ENCODE measurements at regions not wholly inside any gene's neighbourhood (a gene's known extent, or its start where the extent isn't known, plus 50 kb on each side); places are given as distances from the start of the nearest gene placed in this dataset.
"Not testable (repeated sequence)": the region's sequence is repeated elsewhere in the genome, so short reads cannot be mapped to it uniquely, and the experiment has no call there.

DNA sequence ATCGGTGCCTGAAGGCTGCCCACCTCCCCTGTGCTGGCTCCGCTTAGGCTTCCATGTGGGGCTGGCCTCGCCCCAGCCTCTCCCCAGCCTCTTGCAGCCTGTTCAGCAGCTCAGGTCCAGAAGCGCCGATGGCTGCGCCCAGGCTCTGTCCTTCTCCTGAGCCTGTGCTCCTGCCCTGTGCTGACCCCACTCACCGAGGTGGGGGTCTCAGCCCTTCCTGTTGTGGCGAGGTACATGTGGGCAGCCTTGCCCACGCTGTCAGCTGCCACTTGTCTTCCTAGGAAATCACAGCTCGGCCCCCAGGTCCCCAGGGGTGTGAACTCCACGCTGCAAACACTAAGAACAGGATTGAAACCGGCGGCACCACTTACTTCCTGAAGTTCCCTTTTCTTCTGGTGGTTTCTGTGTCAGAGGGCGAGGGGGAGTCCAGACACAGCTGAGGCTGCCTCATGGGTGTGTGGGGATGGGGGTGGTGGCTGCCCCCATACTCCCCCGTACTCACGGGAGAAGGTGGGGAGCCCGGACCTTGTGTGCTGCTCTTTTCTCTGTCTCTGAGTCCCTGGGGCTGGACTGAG is 249.1 kb downstream of the TMEM121 start:
- not testable (repeated sequence) for DNase-seq (ENCODE audit: low spot score)

DNA sequence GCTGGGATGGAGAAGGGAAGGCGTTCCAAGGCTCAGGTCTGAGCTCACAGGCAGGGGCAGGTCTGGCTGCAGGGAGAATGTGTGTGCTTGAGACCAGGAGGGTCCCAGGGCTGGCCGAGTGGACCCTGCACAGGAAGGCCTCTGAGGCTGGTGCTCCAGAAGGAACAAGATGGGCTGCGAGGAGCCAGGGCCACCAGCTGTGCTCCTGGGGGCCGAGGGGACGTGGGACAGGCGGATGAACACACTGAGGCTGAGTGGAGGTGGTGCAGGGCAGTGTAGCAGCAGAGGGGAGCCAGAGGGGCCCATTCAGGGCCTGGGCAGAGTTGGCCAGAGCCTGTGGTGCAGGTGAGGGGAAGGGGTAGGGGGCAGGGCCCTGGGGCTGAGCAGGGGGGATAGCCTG is 249.7 kb downstream of the TMEM121 start:
- DNase-seq (ENCODE audit: low spot score), result not testable (repeated sequence)

DNA sequence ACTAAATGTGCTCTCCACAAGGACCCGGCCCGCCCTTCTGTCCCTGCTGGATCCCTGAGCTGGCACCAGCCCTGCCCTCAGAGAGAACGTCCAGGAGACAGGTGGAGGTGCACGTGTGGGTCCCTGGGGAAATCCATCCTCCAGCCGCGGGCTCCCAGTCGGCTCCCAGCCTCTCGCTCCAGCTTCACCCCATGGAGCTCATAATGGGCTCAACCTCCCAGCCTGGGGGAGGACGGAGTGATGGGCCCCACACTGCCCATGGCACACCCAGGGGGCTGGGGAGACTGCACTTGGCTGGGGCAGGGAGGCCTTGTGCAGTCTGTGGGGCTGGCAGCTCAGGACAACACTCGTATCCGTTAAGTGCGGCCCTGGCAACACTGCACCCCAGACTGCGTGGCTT is 250.5 kb downstream of the TMEM121 start:
- no peak for DNase-seq (ENCODE audit: low spot score)

DNA sequence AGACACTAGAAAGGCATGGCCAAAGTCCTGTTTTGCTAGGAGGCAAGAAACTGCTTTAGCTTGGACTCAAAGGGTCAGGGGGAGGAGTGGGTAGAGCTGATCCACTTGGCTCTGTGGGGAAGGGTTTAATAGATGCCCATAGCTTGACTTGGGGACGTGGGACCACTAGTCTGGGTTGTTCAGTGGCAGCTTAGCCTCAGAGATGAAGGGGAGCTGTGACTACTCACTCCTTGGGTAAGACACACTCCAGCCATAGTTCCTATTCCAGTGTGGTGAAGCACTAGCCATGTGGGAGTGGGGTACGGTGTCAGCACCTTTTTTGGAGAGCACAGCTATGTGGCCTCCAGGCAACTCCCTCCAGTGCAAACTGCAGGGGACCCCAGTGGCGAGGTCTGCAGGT is 257.3 kb downstream of the TMEM121 start:
- no peak for DNase-seq (ENCODE audit: low spot score)

DNA sequence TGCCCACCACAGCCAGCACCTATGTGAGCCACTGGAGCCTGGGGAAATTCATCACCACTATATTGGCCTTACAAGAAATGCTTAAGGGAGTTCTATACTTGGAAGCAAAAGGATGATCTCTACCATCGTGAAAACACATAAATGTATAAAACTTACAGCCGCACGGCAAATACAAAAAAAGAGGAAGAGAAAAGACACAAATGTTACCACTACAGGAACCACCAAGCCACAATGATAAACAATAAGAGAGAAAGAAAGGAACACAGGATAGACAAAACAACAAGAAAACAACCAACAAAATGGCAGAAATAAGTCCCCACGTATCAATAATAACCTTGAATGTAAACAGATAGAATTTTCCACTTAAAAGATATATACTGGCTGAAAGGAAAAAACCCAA is 267.5 kb downstream of the TMEM121 start:
- DNase-seq (ENCODE audit: low spot score), result no peak

DNA sequence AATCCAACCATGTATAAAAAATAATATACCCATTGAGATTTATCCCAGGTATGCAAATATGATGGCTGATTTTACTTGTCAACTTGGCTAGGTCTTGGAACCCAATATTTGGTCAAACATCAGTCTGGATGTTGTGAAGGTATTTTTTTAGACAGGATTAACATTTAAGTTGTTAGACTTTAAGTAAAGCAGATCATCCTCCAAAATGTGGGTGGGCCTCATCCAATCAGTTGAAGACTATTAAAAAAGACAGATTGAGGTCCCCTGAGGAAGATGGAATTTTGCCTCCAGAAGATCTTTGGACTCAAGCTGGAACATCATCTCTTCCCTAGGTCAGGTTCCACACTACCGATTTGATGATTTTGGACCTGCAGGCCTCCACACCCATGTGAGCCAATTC is 271.2 kb downstream of the TMEM121 start:
- DNase-seq (ENCODE audit: low spot score), result no peak

DNA sequence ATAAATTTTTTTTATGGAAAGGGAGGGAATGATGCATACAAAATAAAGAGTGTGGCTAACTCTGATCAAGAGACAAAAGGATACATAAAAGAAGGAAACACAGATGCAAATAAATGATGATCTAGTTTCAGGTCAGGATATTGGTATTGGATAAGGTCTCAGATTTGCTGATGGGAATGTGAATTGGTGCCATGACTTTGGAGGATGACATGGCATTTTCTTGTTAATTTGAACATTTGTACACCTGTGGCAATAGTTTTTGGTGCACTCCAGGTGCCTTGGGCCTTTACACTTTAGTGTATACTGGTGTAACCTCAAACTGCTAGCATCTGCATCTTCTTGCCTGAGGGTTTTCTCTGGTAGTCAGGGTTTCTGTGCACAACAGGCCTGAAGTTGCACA is 279.3 kb downstream of the TMEM121 start:
- DNase-seq (ENCODE audit: low spot score), result no peak

DNA sequence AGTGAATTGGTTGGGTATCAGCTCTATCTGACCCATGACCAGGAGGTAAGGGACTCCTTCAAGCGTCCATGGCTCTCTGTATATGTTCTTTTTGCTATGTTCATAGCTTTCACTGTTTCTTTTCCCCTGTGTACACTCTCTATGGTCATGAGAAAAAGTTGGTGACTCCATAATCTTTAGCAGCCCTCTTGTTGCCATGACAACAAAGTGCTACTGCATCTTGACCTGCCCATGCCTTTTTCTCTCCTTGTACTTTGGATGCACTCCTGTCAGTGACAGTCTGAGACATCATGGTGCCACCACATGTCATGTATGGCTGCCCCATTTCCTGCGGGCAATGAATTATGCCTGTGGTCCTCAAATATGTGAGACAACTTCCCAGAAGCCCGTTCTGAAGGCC is 280.2 kb downstream of the TMEM121 start:
- DNase-seq (ENCODE audit: low spot score), result no peak

DNA sequence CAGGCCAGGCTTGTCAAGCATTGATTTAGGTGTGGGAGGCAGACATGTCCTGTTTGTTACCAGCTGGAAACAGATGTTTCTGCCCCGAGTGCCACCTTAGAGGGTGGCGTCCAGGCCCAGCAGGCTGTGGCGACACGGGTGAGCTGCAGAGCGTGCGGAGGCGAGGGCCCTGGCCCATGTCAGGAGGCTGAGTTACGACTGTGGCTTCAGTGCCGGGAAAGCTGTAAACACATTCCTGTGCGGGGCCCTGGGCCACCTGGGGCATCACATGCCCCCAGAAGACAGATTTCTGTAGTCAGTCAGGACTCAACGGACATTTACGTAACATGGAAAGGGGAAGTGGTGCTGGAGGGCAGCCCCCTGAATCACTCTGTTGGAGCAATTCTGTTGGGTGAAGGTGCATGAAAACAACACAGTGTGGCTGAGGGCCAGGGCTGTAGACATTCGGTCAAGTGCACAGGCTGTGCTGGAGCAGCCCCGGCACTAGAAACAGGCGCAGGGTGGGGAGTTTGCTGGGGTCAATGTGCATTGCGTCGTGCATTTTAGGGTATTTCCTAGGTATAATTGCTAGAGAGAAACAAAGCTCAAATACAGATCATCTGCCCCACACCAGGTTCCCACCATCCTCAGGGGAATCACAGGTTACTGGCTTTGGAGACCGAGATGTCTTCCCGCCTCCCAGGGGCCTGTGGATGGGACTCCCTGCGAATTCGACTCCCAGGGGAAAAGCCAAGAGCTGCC is 291.8 kb downstream of the TMEM121 start:
- no peak for DNase-seq (ENCODE audit: low spot score)

DNA sequence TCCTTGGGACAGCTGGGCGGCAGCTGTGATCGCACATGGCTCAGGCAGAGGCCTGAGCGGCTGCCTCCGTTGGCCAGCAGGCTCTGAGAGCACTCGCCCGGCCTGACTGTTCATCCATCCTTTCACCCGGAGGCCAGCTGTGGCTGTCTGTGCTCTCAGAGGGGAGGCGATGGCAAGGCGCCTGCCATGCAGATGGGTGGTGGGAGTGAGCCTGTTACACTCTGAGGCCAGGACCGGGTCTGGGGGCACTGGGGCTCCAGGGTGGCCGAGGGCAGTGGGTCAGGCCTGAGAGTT is 292.3 kb downstream of the TMEM121 start:
- DNase-seq (ENCODE audit: low spot score), result no peak

DNA sequence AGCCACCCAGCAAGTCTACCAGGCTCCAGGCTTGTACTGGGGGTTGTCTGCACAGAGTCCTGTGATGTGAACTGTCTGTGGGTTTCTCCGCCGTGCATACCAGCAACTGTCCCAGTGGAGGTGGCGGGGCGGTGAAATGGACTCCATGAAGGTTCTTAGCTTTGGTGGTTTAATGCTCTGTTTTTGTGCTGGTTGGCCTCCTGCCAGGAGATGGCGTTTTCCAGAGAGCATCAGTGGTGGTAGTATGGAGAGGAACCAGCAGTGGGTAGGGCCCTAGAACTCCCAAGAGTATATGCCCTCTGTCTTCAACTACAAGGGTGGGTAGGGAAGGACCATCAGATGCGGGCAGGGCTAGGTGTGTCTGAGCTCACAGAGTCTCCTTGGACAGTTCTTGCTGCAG is 303.8 kb downstream of the TMEM121 start:
- DNase-seq (ENCODE audit: low spot score), result no peak

DNA sequence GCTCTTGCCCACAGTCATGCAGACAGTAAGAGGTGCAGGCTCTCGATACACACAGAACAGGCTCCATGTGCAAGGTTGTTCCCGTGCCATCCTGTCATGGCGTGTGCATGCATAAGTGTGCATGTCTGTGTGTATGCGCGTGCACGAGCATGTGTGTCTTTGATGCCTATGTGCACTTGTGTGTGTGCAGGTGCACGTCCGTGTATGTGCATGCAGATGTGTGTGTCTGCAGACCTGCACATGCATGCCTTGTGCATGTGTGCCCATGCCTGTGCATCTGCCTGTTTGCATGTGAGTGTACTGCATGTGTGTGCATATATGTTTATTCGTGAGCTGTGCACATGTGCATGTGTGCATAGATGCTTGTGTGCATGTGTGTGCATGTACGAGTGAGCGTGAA is 309.8 kb downstream of the TMEM121 start:
- DNase-seq (ENCODE audit: low spot score), result no peak

DNA sequence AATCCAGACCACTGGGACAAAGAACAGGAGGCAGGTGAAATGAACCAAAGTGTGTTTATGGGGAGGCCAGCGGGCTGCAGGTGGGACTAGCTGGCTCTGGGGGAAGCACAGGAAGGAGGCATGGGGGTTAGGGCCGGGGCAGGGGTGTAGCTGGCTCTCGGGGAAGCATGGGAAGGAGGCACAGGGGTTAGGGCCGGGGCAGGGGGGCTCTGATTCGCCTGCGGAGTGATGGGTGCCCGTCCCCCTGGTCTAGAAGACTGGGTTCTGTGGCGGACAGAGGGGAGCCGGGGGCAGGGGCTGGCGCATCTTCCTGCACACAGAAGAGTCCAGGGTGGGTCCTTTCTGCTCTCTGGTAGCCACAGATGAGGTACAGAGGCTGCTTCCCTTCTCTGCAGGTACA is 310.3 kb downstream of the TMEM121 start:
- DNase-seq (ENCODE audit: low spot score), result no peak

DNA sequence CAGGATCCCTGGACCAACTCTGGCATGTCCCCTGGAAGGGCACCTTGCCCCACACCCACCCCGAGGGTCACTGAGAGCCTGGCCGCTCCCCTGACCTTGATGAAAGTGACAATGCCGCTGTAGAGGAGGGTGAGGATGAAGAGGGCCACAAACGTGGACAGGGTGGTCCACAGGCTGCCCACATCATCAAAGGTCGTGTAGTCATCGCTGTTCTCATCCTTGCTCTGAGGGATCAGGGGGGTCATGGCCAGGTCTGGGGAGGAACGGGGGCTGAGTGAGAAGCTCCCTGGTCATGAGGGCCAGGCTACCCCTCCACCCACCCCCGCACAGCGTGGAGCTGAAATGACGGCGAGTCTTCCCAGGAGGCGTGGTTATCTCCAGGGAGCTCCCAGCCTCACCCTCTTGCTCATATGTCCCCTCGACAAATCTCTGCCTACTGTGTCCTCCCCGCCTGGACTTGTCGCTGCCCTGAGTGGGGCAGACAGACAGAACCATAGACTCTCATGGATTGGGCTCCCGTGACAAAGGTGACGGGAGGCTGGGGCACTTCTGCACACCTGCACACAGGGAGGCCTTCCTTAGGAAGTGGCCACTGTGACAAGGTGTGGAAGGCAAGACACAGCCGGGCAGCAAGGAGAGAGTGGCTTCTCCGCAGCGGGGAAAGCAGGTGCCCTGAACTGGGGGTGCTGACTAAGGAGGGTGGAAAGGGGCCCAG is 311.1 kb downstream of the TMEM121 start:
- DNase-seq (ENCODE audit: low spot score), result no peak

DNA sequence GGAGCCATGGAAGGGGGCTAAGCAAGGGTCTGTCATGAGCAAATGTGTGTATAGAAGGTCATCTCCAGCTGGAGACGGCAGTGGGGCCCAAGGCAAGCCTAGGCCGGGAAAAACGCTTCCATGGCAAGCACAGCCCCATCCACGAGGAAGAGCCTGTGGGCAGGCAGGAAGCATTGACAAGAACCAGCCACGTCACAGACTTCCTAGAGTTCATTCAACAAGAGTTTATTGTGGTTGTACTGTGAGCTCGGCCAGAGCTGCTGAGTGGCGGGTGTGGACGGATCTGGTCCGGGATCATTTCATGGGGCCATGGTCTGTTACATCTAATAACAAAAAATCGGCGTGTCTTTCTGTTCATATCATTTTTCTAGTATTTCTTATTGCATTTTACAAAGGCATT is 311.7 kb downstream of the TMEM121 start:
- no peak for DNase-seq (ENCODE audit: low spot score)

DNA sequence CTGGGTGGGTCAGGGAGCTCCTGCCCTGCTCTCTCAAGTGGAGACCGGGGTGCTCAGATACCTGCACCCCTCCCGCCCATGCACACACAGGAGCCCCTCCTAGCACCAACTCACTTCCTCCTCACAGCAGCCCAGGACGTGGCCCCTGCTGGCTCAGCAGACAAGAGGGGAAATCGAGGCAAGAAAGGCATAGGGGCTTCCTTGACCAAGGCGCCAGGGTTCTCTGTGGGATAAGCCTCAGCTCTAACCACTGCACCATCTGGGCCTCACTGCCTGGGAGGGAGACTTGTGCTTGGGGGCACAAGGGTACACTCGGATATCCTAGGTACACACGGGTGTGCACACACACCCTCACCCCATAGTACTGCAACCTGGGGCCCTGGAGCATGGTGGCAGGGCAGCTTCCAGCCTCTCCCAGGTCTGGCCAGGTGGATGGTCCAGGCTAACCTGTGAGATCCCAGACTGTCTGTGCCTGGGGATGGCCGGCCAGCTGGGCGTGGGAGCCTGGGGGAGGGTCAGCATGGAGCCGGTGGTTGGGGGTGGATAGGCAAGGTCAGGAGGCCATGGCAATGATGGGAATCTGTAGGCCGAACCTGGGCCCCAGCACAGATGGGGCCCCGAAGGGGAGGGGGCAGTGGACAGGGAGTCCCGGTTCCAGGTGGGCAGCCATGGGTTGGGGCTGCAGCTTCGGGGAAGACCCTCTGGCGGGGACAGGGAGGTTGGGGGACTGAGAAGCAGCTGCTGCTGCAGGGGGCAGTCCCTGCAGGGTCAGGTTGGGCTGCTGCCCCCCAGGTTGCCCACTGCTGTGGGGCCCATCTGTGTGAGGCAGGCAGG is 312.4 kb downstream of the TMEM121 start:
- DNase-seq (ENCODE audit: low spot score), result no peak

DNA sequence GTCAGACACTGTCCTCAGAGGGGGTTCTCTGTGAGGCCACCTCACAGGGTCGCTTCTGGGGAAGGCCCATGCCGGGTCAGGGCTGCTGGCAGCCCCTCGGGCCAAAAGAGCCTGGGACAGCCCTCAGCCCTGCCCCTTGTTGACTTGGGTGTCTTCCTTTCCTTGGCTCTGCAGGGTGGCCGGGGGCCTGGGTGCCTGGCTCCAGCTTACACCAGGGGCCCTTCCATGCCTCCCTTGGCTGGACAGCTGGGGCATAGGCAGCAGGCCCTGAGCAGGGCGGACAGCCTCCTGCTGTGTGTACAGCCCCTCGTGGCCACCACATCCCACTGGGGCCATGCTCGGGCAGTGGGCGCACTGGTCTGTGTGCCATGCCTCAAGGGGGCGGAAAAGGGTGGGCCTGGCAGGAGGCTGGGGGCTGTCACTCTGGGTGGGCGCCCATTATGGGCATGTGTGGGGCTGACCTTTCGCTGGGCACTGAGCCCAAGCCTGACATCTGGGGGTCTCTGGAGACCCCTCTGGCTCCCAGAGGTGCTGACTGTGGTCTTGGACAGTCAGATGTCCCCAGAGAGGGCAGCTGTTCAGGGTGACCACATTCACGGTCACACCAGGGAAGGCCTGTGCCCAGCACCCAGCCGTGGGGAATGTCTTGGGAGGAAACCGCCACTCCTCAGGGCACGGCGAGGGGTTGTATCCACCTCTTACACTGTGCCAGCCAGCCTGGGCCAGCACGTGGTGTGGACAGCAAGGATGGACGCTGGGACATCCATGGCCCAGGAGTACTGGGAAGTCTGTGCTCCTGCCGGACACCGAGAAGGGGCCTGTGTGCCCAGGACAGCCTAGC is 313.3 kb downstream of the TMEM121 start:
- no peak for DNase-seq (ENCODE audit: low spot score)

DNA sequence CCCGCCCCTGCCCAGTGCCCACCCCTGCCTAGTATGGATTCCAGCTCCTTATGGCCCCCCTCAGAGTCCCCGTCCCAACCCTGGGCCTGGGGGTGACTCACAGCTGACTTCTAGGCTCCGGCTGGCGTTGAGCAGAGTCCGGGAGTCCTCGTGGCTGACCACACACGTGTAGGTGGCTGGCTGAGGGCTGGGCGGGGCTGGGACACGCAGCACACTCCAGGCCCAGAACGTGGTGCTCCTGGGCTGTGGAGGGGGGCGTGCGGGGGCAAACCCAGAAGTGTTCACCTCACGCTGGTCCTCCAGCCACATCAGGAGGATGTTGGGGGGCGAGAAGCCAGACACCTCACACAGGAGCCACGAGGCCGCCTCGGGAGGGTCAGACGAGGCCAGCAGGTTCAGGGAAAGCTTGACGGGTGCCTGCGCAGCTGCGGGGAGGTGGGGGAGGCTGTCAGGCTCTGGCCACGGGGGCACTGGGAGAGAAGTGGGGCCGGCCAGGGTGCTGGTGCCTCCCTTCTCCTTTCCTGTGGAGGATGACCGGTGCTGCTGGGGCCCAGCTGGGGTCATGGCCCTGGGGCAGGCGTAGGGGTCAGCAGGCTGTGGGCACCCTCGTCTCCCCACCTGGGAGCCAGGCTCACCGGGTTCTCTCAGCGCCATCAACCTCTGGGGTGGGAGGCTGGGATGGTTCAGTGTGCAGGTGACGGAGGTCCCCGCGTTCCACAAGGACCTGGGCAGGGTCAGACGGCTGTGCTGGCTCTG is 314.1 kb downstream of the TMEM121 start:
- no peak for DNase-seq (ENCODE audit: low spot score)

DNA sequence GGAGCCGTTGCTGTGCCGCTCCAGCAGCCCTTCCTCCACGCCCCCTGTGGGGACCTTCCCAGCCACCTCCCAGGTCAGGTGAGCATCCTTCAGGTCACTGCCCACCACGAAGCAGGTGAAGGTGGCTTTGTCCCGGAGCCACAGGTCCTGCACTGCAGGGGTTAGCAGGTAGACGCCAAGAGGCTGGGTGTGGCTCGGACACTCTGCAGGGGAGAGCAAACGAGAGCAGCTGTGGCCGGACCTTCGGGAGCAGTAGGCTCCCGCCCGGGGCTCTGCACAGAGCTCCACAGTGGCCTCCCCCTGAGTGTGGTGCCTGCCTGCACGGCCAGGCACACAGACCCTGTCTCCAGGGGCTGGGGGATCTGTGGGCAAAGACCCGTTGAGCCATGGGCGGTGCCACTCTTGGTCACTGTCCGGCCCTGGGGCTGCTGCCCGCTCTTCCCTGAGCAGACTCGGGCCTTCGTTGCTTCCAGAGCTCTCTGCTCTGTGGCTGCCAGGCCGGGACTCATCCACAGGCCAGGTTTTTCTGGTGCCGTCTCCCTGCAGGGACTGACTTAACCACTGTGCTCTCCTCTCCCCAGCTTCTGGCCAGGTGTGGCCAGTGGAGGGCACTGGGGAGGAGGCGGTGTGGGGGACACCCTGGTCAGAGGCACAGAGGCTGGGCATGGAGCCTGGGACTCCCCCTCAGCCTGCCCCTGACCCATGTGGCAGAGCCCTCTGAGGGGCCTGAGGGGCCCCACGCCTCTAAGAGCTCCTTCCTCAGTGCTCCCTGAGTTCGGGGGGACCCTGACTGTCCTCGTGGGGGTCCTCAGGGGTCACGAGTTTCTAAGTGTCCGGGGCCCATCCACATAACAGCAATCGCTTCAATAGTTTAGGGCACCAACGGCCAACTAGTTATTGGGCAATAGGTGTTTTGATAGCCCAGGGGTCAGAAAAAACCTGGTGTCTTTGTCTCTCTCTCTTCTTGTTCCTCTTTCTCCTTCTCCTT is 314.9 kb downstream of the TMEM121 start:
- no peak for DNase-seq (ENCODE audit: low spot score)
